GM18511 (cell line): ENCODE measurements at regions not wholly inside any gene's neighbourhood (a gene's known extent, or its start where the extent isn't known, plus 50 kb on each side); places are given as distances from the start of the nearest gene placed in this dataset.

Experiments
- ATAC-seq: cut with Tn5 transposase; IDR thresholded peaks from one replicate; pipeline ENCODE4 v1.9.1; 2021; ENCODE audit warnings: mild to moderate bottlenecking, moderate library complexity; ENCODE audit not compliant: unreplicated experiment

- no peak for ATAC-seq
These were observed 291.6 kb downstream of the BUD13 start for GRCh38 chr11:116481126-116481675.

GRCh38 chr11:116478669-116479668 is 293.8 kb downstream of the BUD13 start:
- ATAC-seq = no peak

DNA sequence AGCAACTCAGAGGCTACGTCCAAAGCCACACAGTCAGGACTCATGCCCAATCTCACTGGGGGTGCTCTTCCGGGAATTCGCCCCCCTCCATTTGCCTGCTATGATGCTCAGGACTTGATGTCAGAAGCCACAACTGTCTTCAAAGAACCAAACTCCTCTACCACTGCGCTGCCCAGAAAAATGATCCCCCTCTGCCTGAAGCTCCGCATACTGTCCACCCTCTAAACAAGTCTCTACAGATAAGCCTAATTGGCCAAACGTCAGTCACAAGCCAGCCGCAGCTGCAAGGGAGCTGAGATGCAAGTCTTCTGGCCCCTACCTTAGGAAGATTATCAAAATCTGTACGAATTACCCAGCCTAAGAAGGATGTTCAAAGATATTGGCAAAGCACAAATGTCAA is 294.6 kb downstream of the BUD13 start:
- no peak for ATAC-seq

GRCh38 chr11:116473790-116474346 is 298.9 kb downstream of the BUD13 start:
- ATAC-seq = no peak

- no peak for ATAC-seq
These were observed 299.5 kb downstream of the BUD13 start for GRCh38 chr11:116473206-116473769.

- no peak for ATAC-seq
These were observed 300.1 kb downstream of the BUD13 start for GRCh38 chr11:116472651-116473050.

GRCh38 chr11:116471608-116472256 is 301.1 kb downstream of the BUD13 start:
- no peak for ATAC-seq

DNA sequence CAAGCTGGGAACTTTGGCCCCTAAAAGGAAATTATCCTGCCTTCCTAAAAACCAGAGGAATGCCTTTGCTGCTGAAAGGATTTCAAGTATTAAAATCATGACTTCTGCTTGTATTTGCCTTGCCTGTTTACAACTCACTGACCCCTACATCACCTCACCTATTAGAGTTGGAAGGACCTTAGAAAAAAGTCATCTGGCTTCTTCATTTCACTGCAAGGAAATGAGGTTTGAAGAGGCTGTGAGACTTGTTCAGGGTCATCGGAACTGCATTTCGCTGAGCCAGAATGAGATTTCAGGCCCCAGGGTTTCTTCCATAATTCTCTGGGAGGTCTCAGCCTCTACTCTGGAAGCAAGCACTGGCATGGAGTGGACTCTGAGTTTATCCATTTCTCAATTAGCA is 304.1 kb downstream of the BUD13 start:
- no peak for ATAC-seq

- ATAC-seq = no peak
These were observed 305.0 kb downstream of the BUD13 start for GRCh38 chr11:116467823-116468222.

- ATAC-seq = no peak
These were observed 306.0 kb downstream of the BUD13 start for GRCh38 chr11:116466801-116467200.

DNA sequence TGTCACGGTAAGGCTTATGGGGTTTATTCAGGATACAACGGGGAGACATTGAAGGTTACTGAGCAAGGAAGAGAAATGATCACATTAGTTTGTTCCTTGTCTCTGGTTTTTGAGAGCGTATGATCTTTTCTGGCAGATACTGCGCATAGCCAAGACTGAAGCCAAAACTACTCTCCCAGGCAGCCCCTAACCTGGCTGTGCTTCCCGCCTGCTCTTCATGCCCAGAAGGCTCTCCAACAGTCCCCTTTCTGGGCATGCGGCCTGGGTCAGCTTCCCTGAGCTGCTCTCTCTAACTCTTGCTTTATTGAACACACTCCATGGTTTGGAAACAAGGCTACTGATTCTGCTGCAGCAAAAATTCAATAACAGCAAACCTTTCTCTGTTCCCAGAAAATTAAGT is 306.6 kb downstream of the BUD13 start:
- no peak for ATAC-seq

DNA sequence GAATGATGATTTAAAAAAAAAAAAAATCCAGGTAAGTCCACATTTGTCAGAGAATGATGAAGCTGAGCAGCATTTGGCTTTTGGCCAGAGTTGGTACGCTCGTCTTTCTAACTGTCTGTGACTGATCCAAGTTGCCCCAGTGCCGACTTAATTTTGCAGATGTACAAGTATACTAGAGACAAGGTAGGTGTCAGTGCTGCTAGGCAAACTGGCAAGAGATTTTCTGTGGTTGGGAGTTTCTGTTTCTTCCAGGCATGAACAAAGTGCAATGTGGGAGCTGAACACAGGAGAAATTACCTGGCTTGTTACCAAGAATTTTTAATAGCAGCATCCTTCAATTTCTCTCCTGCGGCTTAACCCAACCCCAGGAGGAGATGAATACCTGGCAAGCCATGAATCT is 307.7 kb downstream of the BUD13 start:
- no peak for ATAC-seq

DNA sequence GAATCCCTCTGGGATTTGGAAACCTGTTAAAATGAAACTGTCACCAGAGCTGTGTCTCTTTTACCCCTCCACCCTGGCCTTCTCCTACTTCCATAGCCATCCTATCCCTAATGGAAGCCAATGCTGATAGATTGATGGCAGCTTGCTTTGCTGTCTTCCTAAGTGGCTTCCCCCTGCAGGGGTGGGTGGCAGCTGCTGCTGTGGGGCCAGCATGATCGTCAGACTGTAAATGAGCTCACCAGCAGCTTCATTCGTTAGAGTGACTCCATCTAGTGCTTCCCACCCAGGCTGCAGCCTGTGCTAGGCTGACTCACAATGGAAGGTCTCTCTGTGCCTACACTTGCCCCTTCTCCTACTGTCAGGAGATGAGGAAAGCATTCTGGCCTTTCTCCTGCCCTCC is 311.0 kb downstream of the BUD13 start:
- ATAC-seq = no peak

GRCh38 chr11:116460156-116460920 is 312.4 kb downstream of the BUD13 start:
- ATAC-seq = no peak

GRCh38 chr11:116459185-116460045 is 313.4 kb downstream of the BUD13 start:
- ATAC-seq = no peak

DNA sequence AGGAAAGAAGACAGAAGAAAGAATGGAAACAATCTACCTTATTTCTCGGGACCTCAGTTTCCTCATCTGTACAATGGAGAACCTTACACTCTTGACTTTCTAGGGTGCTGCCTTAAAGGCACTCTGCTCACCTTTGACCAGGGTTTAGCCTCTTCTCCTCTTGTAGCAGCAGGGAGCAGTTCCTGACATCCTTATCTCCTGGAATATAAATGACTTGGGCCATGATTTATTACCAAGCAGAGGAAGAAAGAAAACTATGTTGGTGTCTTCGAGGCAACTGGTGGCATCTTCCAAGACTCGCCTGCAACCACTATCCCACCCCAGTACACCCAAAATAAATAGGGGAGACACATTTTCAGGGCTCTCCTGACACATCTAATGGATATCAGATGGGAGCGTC is 314.2 kb downstream of the BUD13 start:
- no peak for ATAC-seq

- no peak for ATAC-seq
These were observed 315.3 kb downstream of the BUD13 start for GRCh38 chr11:116457336-116458007.

DNA sequence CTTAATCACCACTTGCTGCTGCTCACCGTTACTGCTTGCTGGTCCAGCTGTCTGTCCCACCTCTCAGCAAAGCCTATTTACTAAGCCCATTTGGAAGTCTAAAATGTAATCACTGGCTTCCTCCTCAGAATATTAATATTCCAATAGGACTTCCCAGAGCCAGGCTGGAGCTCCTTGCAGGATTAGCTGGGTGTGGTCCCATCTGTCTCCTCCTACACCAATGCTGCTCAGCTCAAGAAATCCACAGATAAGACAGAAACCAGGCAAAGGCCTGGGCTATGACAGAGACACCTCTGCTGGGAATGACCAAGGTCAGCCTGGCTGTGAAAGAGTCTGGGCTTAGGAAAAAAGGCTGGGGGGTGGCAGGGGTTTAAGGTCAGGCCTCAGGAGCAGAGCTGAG is 317.8 kb downstream of the BUD13 start:
- no peak for ATAC-seq
